ENCODE measurements at regions not wholly inside any gene's neighbourhood (a gene's known extent, or its start where the extent isn't known, plus 50 kb on each side); places are given as distances from the start of the nearest gene placed in this dataset.

- CTCF ChIA-PET = no interaction called here
- Histone ChIP-seq H3K79me2 (ENCODE audit: control insufficient read depth, insufficient read depth, low read length) (no peaks in the 10 kb centered on the region), H3K9me3 (replicated peaks; ENCODE audit: control insufficient read depth, insufficient read depth, low read length) (peaks cover 4% of the 10 kb centered on the region), H4K20me1 (replicated peaks; ENCODE audit: control insufficient read depth, extremely low read depth, insufficient read depth, low read length) (no peaks in the 10 kb centered on the region), H3K27ac (ENCODE audit: insufficient read depth, low read depth, low read length) (no peak overlapping the region), H2AFZ (ENCODE audit: low read depth, low read length) (no peak overlapping the region), H3K9ac (replicated peaks; ENCODE audit: extremely low read depth, insufficient read depth, low read length) (no peak overlapping the region), H3K36me3 (ENCODE audit: control insufficient read depth in 2 of 2, extremely low read depth in 1 of 2, insufficient read depth in 2 of 2, low read length in 2 of 2) (no peaks in the 10 kb centered on the region), H3K4me1 (ENCODE audit: control insufficient read depth, extremely low read depth, insufficient read depth, low read length) (no peaks in the 10 kb centered on the region), H3K27me3 (ENCODE audit: control insufficient read depth in 2 of 2, insufficient read depth in 2 of 2, low read length in 2 of 2) (no peaks in the 10 kb centered on the region), H3K4me3 (replicated peaks in 1 of 3; ENCODE audit: insufficient read depth in 1 of 3, low read depth in 1 of 3, low read length in 3 of 3) (no peak overlapping the region), H3K4me2 (ENCODE audit: insufficient read depth, low read length) (no peak overlapping the region), H3K9me1 (replicated peaks; ENCODE audit: control insufficient read depth, extremely low read depth, insufficient read depth, low read length) (no peaks in the 10 kb centered on the region)
- intact Hi-C loops (cut with micrococcal nuclease) (no loop called here), dilution Hi-C loops (cut with MboI; ENCODE audit: extremely low pct_ligation_motif_present, low sequenced_read_pairs) (no loop called here)
- BruUV-seq (replicated peaks) = no TSS peak
- no peak for DNase-seq (ENCODE audit: low read depth, low spot score)
- TF ChIP-seq MAX (IDR thresholded peaks at IDR 0.05; ENCODE audit: insufficient read depth, insufficient read length) (no peak), FOS (IDR thresholded peaks at IDR 0.05; ENCODE audit: borderline replicate concordance, insufficient read depth, low read length) (no peak), EZH2 (IDR thresholded peaks at IDR 0.05; ENCODE audit: borderline replicate concordance, low read depth, low read length, severe bottlenecking) (no peak), MYC (IDR thresholded peaks at IDR 0.05; ENCODE audit: low read depth, low read length) (no peak), POLR2AphosphoS5 (IDR thresholded peaks at IDR 0.05; ENCODE audit: insufficient read depth, low read depth, low read length) (no peak), POLR2A (IDR thresholded peaks at IDR 0.05; ENCODE audit: low read depth, low read length) (no peak), CTCF (IDR thresholded peaks at IDR 0.05; ENCODE audit: extremely low read depth in 1 of 2, insufficient read depth in 1 of 2, low read depth in 1 of 2, low read length in 2 of 2) (no peak), JUN (IDR thresholded peaks at IDR 0.05; ENCODE audit: borderline replicate concordance, insufficient read depth, insufficient read length, low read depth) (no peak), GATA2 (IDR thresholded peaks at IDR 0.05; ENCODE audit: insufficient read depth, insufficient read length, low read depth, low read length) (no peak)
- FAIRE-seq = no peak
- POLR2A ChIA-PET = no interaction called here
These were observed 541.4 kb upstream of the TENM4 start for GRCh38 chr11:79982185-79982584.
